HCT116 (cell line): ENCODE measurements at regions not wholly inside any gene's neighbourhood (a gene's known extent, or its start where the extent isn't known, plus 50 kb on each side); places are given as distances from the start of the nearest gene placed in this dataset.
A peak's percentile ranks its signal among the peaks of the same experiment; 100 is the strongest.

Experiments
- ATAC-seq: fragments of 200-7000 bp; cut with Tn5 transposase; 2 replicates; pipeline ENCODE4 v1.9.1; 2020; ENCODE audit warnings: mild to moderate bottlenecking, moderate library complexity
- BruUV-seq: library from RNA; stranded (reverse); fragments of 400-500 nt; replicated peaks from 2 replicates; lab custom pipeline; 2021; lab: Mats Ljungman, UMichigan
- CTCF ChIA-PET: fragments of 300-600 bp; sonication (Branson Sonifier 250); formaldehyde crosslinking; loops from one replicate; lab custom pipeline; 2021; ENCODE audit warnings: antibody characterized with exemption; lab: Charles Lee
- POLR2A ChIA-PET: fragments of 300-600, 350-600 bp; sonication (Branson Sonifier 250); formaldehyde crosslinking; loops from one replicate; lab custom pipeline; 2021; ENCODE audit warnings: antibody characterized with exemption; lab: Charles Lee
- RAD21 ChIA-PET, 2 experiments: fragments of 300-600 bp; sonication (Branson Sonifier 250); formaldehyde crosslinking; loops; one replicate each; lab custom pipeline; 2023; ENCODE audit warnings: low total read pairs in 2 of 2; ENCODE audit not compliant: uncharacterized antibody in 2 of 2, unreplicated experiment in 2 of 2, low non-redundant PET in 1 of 2; lab: Charles Lee
- DNase-seq: peaks from one replicate; pipeline ENCODE4 v3.0.0-alpha.2; 2010; ENCODE audit warnings: low read depth, low spot score
- H2AFZ ChIP-seq: fragments of 200-600 bp; shearing (Covaris generic), sonication (generic); 2 replicates; pipeline ENCODE4 v1.6.1; 2017; ENCODE audit warnings: low read depth, mixed run types, mixed read lengths, antibody characterized with exemption, low read length; ENCODE audit not compliant: poor library complexity, severe bottlenecking
- H3K27ac ChIP-seq: 2 replicates; pipeline ENCODE4 v1.5.1; 2012; ENCODE audit warnings: low read depth, low read length
- H3K27me3 ChIP-seq: fragments of 200-600 bp; sonication (generic); 2 replicates; pipeline ENCODE4 v1.6.1; 2016; ENCODE audit warnings: mixed run types, low read length, mixed read lengths; ENCODE audit not compliant: insufficient read depth
- H3K36me3 ChIP-seq, 2 experiments: fragments of 200-500 bp in 1 of 2; fragments of 200-600 bp in 1 of 2; sonication (Bioruptor generic) in 1 of 2; sonication (generic) in 1 of 2; 2 replicates each; pipeline versions ENCODE4 v1.5.1 to v1.6.1; 2014 to 2016; ENCODE audit warnings: low read length in 2 of 2, inconsistent platforms in 1 of 2, mixed read lengths in 1 of 2, mixed run types in 1 of 2; ENCODE audit not compliant: insufficient read depth in 2 of 2, control insufficient read depth in 1 of 2
- H3K4me1 ChIP-seq, 2 experiments: fragments of 200-600 bp in 1 of 2; sonication (generic) in 1 of 2; 2 replicates each; pipeline versions ENCODE4 v1.5.1 to v1.6.1; 2012 to 2017; ENCODE audit warnings: low read length in 2 of 2, inconsistent platforms in 1 of 2, mild to moderate bottlenecking in 1 of 2, mixed read lengths in 1 of 2, mixed run types in 1 of 2, moderate library complexity in 1 of 2; ENCODE audit not compliant: insufficient read depth in 2 of 2, control insufficient read depth in 1 of 2
- H3K4me2 ChIP-seq: fragments of 200-600 bp; sonication (generic); 2 replicates; pipeline ENCODE4 v1.6.1; 2017; ENCODE audit warnings: mixed run types, low read length, mixed read lengths
- H3K4me3 ChIP-seq, 2 experiments: fragments of 200-600 bp in 1 of 2; sonication (generic) in 1 of 2; replicated peaks in 1 of 2; 2 replicates each; pipeline ENCODE4 v1.5.1; 2011 to 2016; ENCODE audit warnings: low read length in 2 of 2, control low read depth in 1 of 2, low read depth in 1 of 2, mild to moderate bottlenecking in 1 of 2, mixed read lengths in 1 of 2, mixed run types in 1 of 2
- H3K79me2 ChIP-seq: fragments of 200-600 bp; sonication (generic); 2 replicates; pipeline ENCODE4 v1.6.1; 2017; ENCODE audit warnings: mild to moderate bottlenecking, mixed run types, low read length, moderate library complexity, mixed read lengths; ENCODE audit not compliant: insufficient read depth
- H3K9ac ChIP-seq: fragments of 200-600 bp; sonication (generic); 2 replicates; pipeline ENCODE4 v1.6.1; 2016; ENCODE audit warnings: low read length, mixed read lengths
- H3K9me2 ChIP-seq: fragments of 200-600 bp; sonication (generic), shearing (Covaris generic); 2 replicates; pipeline ENCODE4 v1.6.1; 2017; ENCODE audit warnings: mixed run types, mild to moderate bottlenecking, moderate library complexity; ENCODE audit not compliant: insufficient read depth
- H3K9me3 ChIP-seq, 2 experiments: fragments of 200-500 bp in 1 of 2; fragments of 200-600 bp in 1 of 2; sonication (Bioruptor generic) in 1 of 2; sonication (generic) in 1 of 2; 2 replicates each; pipeline ENCODE4 v1.6.1; 2014 to 2017; ENCODE audit warnings: low read length in 2 of 2, mixed read lengths in 2 of 2, inconsistent platforms in 1 of 2, low read depth in 1 of 2, mild to moderate bottlenecking in 1 of 2, mixed run types in 1 of 2, moderate library complexity in 1 of 2; ENCODE audit not compliant: control insufficient read depth in 1 of 2, insufficient read depth in 1 of 2
- H4K20me1 ChIP-seq: fragments of 200-600 bp; sonication (generic), shearing (Covaris generic); 2 replicates; pipeline ENCODE4 v1.6.1; 2017; ENCODE audit warnings: mixed run types, mild to moderate bottlenecking, moderate library complexity; ENCODE audit not compliant: insufficient read depth
- CBX3 ChIP-seq: IDR thresholded peaks from 2 replicates; pipeline ENCODE4 v1.6.1; 2012; ENCODE audit warnings: low read depth
- CEBPB ChIP-seq: IDR thresholded peaks from 2 replicates; pipeline ENCODE4 v1.6.1; 2012; ENCODE audit warnings: low read depth
- CTCF ChIP-seq, 3 experiments: fragments of 200-600 bp in 1 of 3; sonication (generic) in 1 of 3; IDR thresholded peaks in 2 of 3; conservative IDR thresholded peaks in 1 of 3; 2 replicates each; pipeline ENCODE4 v1.5.1; 2012 to 2017; ENCODE audit warnings: low read depth in 2 of 3, low read length in 2 of 3, antibody characterized with exemption in 1 of 3, borderline replicate concordance in 1 of 3, control low read depth in 1 of 3, mild to moderate bottlenecking in 1 of 3, mixed read lengths in 1 of 3, mixed run types in 1 of 3, moderate library complexity in 1 of 3; ENCODE audit not compliant: insufficient read depth in 1 of 3
- EZH2 ChIP-seq: fragments of 200-600 bp; sonication (generic); IDR thresholded peaks from 2 replicates; pipeline ENCODE4 v1.6.1; 2017; ENCODE audit warnings: antibody characterized with exemption, mixed run types
- POLR2A ChIP-seq: IDR thresholded peaks from 2 replicates; pipeline ENCODE4 v1.7.0; 2011; ENCODE audit warnings: borderline replicate concordance; ENCODE audit not compliant: insufficient read depth, insufficient read length; ENCODE audit errors: extremely low read depth
- POLR2AphosphoS5 ChIP-seq: IDR thresholded peaks from 2 replicates; pipeline ENCODE4 v1.6.1; 2011; ENCODE audit warnings: mild to moderate bottlenecking, low read depth, low read length, moderate library complexity
- RAD21 ChIP-seq: IDR thresholded peaks from 2 replicates; pipeline ENCODE4 v1.6.1; 2012; ENCODE audit warnings: low read depth, mild to moderate bottlenecking
- ZNF274 ChIP-seq: fragments of 200-500 bp; sonication (Bioruptor generic); IDR thresholded peaks from 2 replicates; pipeline ENCODE4 v1.6.1; 2014; ENCODE audit warnings: mild to moderate bottlenecking, low read depth, low read length, inconsistent platforms
- intact Hi-C: fragments of 100-400 bp; cut with micrococcal nuclease; formaldehyde crosslinking; loops from 2 replicates; pipeline ENCODE4 v1.10.0; 2022
- TF ChIP-seq, protein P1 (sequence below): IDR thresholded peaks from 2 replicates; pipeline ENCODE4 v1.6.1; 2011; ENCODE audit warnings: mild to moderate bottlenecking, low read length, moderate library complexity; ENCODE audit not compliant: insufficient replicate concordance; ENCODE audit errors: extremely low read depth

GRCh38 chr13:44045180-44045562 is 165.5 kb downstream of the LACC1 start:
- no TSS peak for BruUV-seq
- H3K4me1 ChIP-seq, result no peaks in the 10 kb centered on the region
- H3K27me3 ChIP-seq, result no peaks in the 10 kb centered on the region
- CTCF ChIA-PET, result no interaction called here
- no peak for TF ChIP-seq CEBPB
- no peak overlapping the region for H3K4me3 ChIP-seq
- H4K20me1 ChIP-seq, result no peaks in the 10 kb centered on the region
- no peak for ATAC-seq
- DNase-seq, result no peak
- H2AFZ ChIP-seq, result no peak overlapping the region
- H3K36me3 ChIP-seq, result no peaks in the 10 kb centered on the region
- H3K9ac ChIP-seq, result no peak overlapping the region
- RAD21 ChIA-PET, result no interaction called here
- no peak overlapping the region for H3K4me2 ChIP-seq
- H3K9me2 ChIP-seq, result no peaks in the 10 kb centered on the region
- intact Hi-C loops, result no loop called here
- H3K27ac ChIP-seq, result no peak overlapping the region
- H3K9me3 ChIP-seq, result no peaks in the 10 kb centered on the region
- POLR2A ChIA-PET, result no interaction called here
- H3K79me2 ChIP-seq, result no peaks in the 10 kb centered on the region

- Histone ChIP-seq H3K27ac (no peak overlapping the region), H3K36me3 (no peaks in the 10 kb centered on the region), H2AFZ (no peak overlapping the region), H3K9me2 (no peaks in the 10 kb centered on the region), H3K4me2 (no peak overlapping the region), H3K27me3 (no peaks in the 10 kb centered on the region), H4K20me1 (no peaks in the 10 kb centered on the region), H3K4me1 (no peaks in the 10 kb centered on the region), H3K79me2 (no peaks in the 10 kb centered on the region), H3K9ac (no peak overlapping the region), H3K4me3 (no peak overlapping the region), H3K9me3 (no peaks in the 10 kb centered on the region)
- ChIA-PET POLR2A (interaction anchor here (0.7 kb wide), 1 partner anchor 390 kb away, joined by 3 read pairs; no protein-coding TSS in a partner anchor), RAD21 (interaction anchor here in 1 of 2 experiments (0.6 kb wide), 1 partner anchor 40 kb away, joined by 4 read pairs; no protein-coding TSS in a partner anchor), CTCF (interaction anchor here (1.0 kb wide), 1 partner anchor 138 kb away, joined by 3 read pairs; no protein-coding TSS in a partner anchor)
- TF ChIP-seq CEBPB (no peak), POLR2A (no peak)
- intact Hi-C loops, result no loop called here
- DNase-seq (no peak), ATAC-seq (no peak)
- BruUV-seq, result no TSS peak
Observed at GRCh38 chr13:44046428-44046827, 166.7 kb downstream of the LACC1 start.

- ATAC-seq (no peak), DNase-seq (no peak)
- Histone ChIP-seq H3K27ac (no peak overlapping the region), H3K79me2 (no peaks in the 10 kb centered on the region), H3K27me3 (no peaks in the 10 kb centered on the region), H3K9me2 (no peaks in the 10 kb centered on the region), H3K36me3 (no peaks in the 10 kb centered on the region), H2AFZ (no peak overlapping the region), H3K4me1 (no peaks in the 10 kb centered on the region), H3K9ac (no peak overlapping the region), H3K4me3 (no peak overlapping the region), H4K20me1 (no peaks in the 10 kb centered on the region), H3K4me2 (no peak overlapping the region), H3K9me3 (no peaks in the 10 kb centered on the region)
- POLR2A ChIA-PET, result interaction anchor here (1.0 kb wide), 2 partner anchors 388 to 389 kb away, joined by 3 read pairs; no protein-coding TSS in a partner anchor
- TF ChIP-seq, protein P1, sequence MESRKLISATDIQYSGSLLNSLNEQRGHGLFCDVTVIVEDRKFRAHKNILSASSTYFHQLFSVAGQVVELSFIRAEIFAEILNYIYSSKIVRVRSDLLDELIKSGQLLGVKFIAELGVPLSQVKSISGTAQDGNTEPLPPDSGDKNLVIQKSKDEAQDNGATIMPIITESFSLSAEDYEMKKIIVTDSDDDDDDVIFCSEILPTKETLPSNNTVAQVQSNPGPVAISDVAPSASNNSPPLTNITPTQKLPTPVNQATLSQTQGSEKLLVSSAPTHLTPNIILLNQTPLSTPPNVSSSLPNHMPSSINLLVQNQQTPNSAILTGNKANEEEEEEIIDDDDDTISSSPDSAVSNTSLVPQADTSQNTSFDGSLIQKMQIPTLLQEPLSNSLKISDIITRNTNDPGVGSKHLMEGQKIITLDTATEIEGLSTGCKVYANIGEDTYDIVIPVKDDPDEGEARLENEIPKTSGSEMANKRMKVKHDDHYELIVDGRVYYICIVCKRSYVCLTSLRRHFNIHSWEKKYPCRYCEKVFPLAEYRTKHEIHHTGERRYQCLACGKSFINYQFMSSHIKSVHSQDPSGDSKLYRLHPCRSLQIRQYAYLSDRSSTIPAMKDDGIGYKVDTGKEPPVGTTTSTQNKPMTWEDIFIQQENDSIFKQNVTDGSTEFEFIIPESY, result no peak
- TF ChIP-seq RAD21 (peak; percentile 17; the same call in 1 of the 2 replicates), CTCF (IDR thresholded peaks at IDR 0.05 in 2 of 3, conservative IDR thresholded peaks at IDR 0.05 in 1 of 3; ENCODE audit: borderline replicate concordance in 1 of 3, insufficient read depth in 1 of 3, low read depth in 2 of 3, low read length in 2 of 3) (peak in 1 of 3 experiments; percentile 11; a peak in 1 of 6 replicates), CBX3 (no peak), EZH2 (no peak), ZNF274 (no peak), POLR2AphosphoS5 (no peak)
- intact Hi-C loops, result loop anchor here (1.0 kb wide), 1 partner anchor 140 kb away; no protein-coding TSS in a partner anchor
- RAD21 ChIA-PET, result no interaction called here
- BruUV-seq, result no TSS peak
- CTCF ChIA-PET, result no interaction called here
Observed at GRCh38 chr13:44048326-44048725, 168.6 kb downstream of the LACC1 start.
